Breast epithelium (tissue), 4 donors: ENCODE measurements at regions not wholly inside any gene's neighbourhood (a gene's known extent, or its start where the extent isn't known, plus 50 kb on each side); places are given as distances from the start of the nearest gene placed in this dataset.

Experiments
- DNase-seq, 2 donors: peaks; one replicate each; pipeline ENCODE4 v3.0.0-alpha.2; 2019; ENCODE audit warnings: low spot score in 2 of 2
- H3K27ac ChIP-seq, 2 donors: fragments of 200-600 bp; sonication (generic) in 1 of 2; one replicate each; pipeline ENCODE4 v1.5.1; 2016 to 2019; ENCODE audit warnings: mild to moderate bottlenecking in 1 of 2
- H3K27me3 ChIP-seq, 2 donors: fragments of 200-600 bp; sonication (generic) in 1 of 2; one replicate each; pipeline versions ENCODE4 v1.5.1 to v1.6.0; 2017 to 2019; ENCODE audit warnings: control low read depth in 1 of 2, mild to moderate bottlenecking in 1 of 2
- H3K36me3 ChIP-seq: fragments of 200-600 bp; one replicate; pipeline ENCODE4 v1.5.1; 2019
- H3K4me1 ChIP-seq, 2 donors: fragments of 200-600 bp; sonication (generic); one replicate each; pipeline ENCODE4 v1.5.1; 2016 to 2019; ENCODE audit warnings: control low read depth in 1 of 2
- H3K4me3 ChIP-seq, 3 donors: fragments of 200-600 bp; sonication (generic); 1 replicate in 2 of 3; 2 replicates in 1 of 3; pipeline ENCODE4 v1.5.1; 2016 to 2019; ENCODE audit warnings: mild to moderate bottlenecking in 3 of 3, moderate library complexity in 2 of 3
- H3K9me3 ChIP-seq, 2 donors: fragments of 200-600 bp; sonication (generic) in 1 of 2; one replicate each; pipeline ENCODE4 v1.5.1; 2016 to 2019; ENCODE audit warnings: control low read depth in 1 of 2
- CTCF ChIP-seq, 3 donors: fragments of 450-650 bp; IDR thresholded peaks; one replicate each; pipeline ENCODE4 v1.5.1; 2016 to 2017; ENCODE audit warnings: antibody characterized with exemption in 3 of 3, mild to moderate bottlenecking in 3 of 3, moderate library complexity in 3 of 3
- POLR2A ChIP-seq: fragments of 450-650 bp; IDR thresholded peaks from one replicate; pipeline ENCODE4 v1.6.1; 2016; ENCODE audit warnings: antibody characterized with exemption, mild to moderate bottlenecking, moderate library complexity
- POLR2AphosphoS5 ChIP-seq, 3 donors: sonication (generic); formaldehyde crosslinking; IDR thresholded peaks; one replicate each; pipeline ENCODE4 v1.6.1; 2017; ENCODE audit warnings: antibody characterized with exemption in 3 of 3
- intact Hi-C: fragments of 100-400 bp; cut with DNase I; formaldehyde crosslinking; loops from one replicate; pipeline ENCODE4 v1.15.1; 2023; ENCODE audit warnings: low total_unique reads

GRCh38 chr4:134591326-134591725 is 389.7 kb upstream of the PABPC4L start:
- Histone ChIP-seq H3K27me3 (no peaks in the 10 kb centered on the region), H3K4me3 (no peak overlapping the region), H3K9me3 (no peaks in the 10 kb centered on the region), H3K4me1 (no peaks in the 10 kb centered on the region), H3K27ac (no peak overlapping the region), H3K36me3 (no peaks in the 10 kb centered on the region)
- intact Hi-C loops = no loop called here
- DNase-seq = no peak
- TF ChIP-seq CTCF (IDR thresholded peaks at IDR 0.05) (no peak), POLR2AphosphoS5 (IDR thresholded peaks at IDR 0.05) (no peak), POLR2A (no peak)

- Histone ChIP-seq H3K4me1 (no peaks in the 10 kb centered on the region), H3K9me3 (no peaks in the 10 kb centered on the region), H3K36me3 (no peaks in the 10 kb centered on the region), H3K4me3 (no peak overlapping the region), H3K27ac (no peak overlapping the region), H3K27me3 (no peaks in the 10 kb centered on the region)
- DNase-seq = no peak
- no peak for TF ChIP-seq POLR2AphosphoS5 (IDR thresholded peaks at IDR 0.05)
- no peak for TF ChIP-seq POLR2A
- no peak for TF ChIP-seq CTCF (IDR thresholded peaks at IDR 0.05)
- intact Hi-C loops = no loop called here
Measured at GRCh38 chr4:134585972-134586371, 384.4 kb upstream of the PABPC4L start.

- no peaks in the 10 kb centered on the region for H3K4me1 ChIP-seq
- H3K9me3 ChIP-seq = no peaks in the 10 kb centered on the region
- TF ChIP-seq POLR2A (no peak), CTCF (IDR thresholded peaks at IDR 0.05) (no peak), POLR2AphosphoS5 (IDR thresholded peaks at IDR 0.05) (no peak)
- no peaks in the 10 kb centered on the region for H3K27me3 ChIP-seq
- intact Hi-C loops = no loop called here
- H3K27ac ChIP-seq = no peak overlapping the region
- H3K36me3 ChIP-seq = peaks cover 2% of the 10 kb centered on the region
- DNase-seq = no peak
- no peak overlapping the region for H3K4me3 ChIP-seq
Measured at GRCh38 chr4:134567461-134567860, 365.9 kb upstream of the PABPC4L start.

GRCh38 chr4:134560728-134561127 is 359.1 kb upstream of the PABPC4L start:
- no peaks in the 10 kb centered on the region for H3K9me3 ChIP-seq
- no peaks in the 10 kb centered on the region for H3K27me3 ChIP-seq
- no peak overlapping the region for H3K4me3 ChIP-seq
- no peak overlapping the region for H3K27ac ChIP-seq
- no peak for TF ChIP-seq POLR2AphosphoS5 (IDR thresholded peaks at IDR 0.05)
- no peak for DNase-seq
- H3K4me1 ChIP-seq = no peaks in the 10 kb centered on the region
- H3K36me3 ChIP-seq = peaks cover 2% of the 10 kb centered on the region
- intact Hi-C loops = no loop called here

- H3K4me3 ChIP-seq = no peak overlapping the region
- intact Hi-C loops = no loop called here
- H3K36me3 ChIP-seq = no peaks in the 10 kb centered on the region
- DNase-seq = no peak
- TF ChIP-seq POLR2AphosphoS5 (IDR thresholded peaks at IDR 0.05) = no peak
- TF ChIP-seq POLR2A = no peak
- TF ChIP-seq CTCF (IDR thresholded peaks at IDR 0.05) = no peak
- H3K27ac ChIP-seq = no peak overlapping the region
- H3K4me1 ChIP-seq = no peaks in the 10 kb centered on the region
- no peaks in the 10 kb centered on the region for H3K27me3 ChIP-seq
- peaks cover 4 to 21% of the 10 kb centered on the region in 2 donors for H3K9me3 ChIP-seq
Measured at GRCh38 chr4:134552063-134552462, 350.5 kb upstream of the PABPC4L start.

- TF ChIP-seq POLR2A (no peak), POLR2AphosphoS5 (IDR thresholded peaks at IDR 0.05) (no peak), CTCF (IDR thresholded peaks at IDR 0.05) (no peak)
- Histone ChIP-seq H3K36me3 (no peaks in the 10 kb centered on the region), H3K27me3 (no peaks in the 10 kb centered on the region), H3K27ac (no peak overlapping the region), H3K4me1 (no peaks in the 10 kb centered on the region), H3K4me3 (no peak overlapping the region), H3K9me3 (peaks cover 4 to 22% of the 10 kb centered on the region in 2 donors)
- intact Hi-C loops = no loop called here
- DNase-seq = no peak
Measured at GRCh38 chr4:134551348-134551747, 349.8 kb upstream of the PABPC4L start.
